RWPE2 (cell line): ENCODE measurements at regions not wholly inside any gene's neighbourhood (a gene's known extent, or its start where the extent isn't known, plus 50 kb on each side); places are given as distances from the start of the nearest gene placed in this dataset.

Experiments used
- ATAC-seq: fragments of 200-7000 bp; cut with Tn5 transposase; 3 replicates; pipeline ENCODE4 v1.9.1; 2021; ENCODE audit warnings: low read depth
- DNase-seq: peaks from one replicate; pipeline ENCODE4 v3.0.0-alpha.2; 2020; ENCODE audit warnings: low spot score
- H3K27ac ChIP-seq: fragments of 450-650 bp; 2 replicates; pipeline ENCODE4 v1.5.1; 2017; ENCODE audit warnings: mild to moderate bottlenecking; ENCODE audit not compliant: poor library complexity, severe bottlenecking
- H3K27me3 ChIP-seq: fragments of 250-450 bp; sonication (Bioruptor Pico); 2 replicates; pipeline ENCODE4 v1.5.1; 2021; ENCODE audit warnings: mild to moderate bottlenecking, moderate library complexity; ENCODE audit not compliant: insufficient read depth, poor library complexity, severe bottlenecking
- H3K36me3 ChIP-seq: fragments of 250-450 bp; sonication (Bioruptor Pico); 2 replicates; pipeline ENCODE4 v1.5.1; 2020; ENCODE audit warnings: low read depth, mild to moderate bottlenecking, moderate library complexity
- H3K4me1 ChIP-seq: fragments of 250-450 bp; sonication (Bioruptor Pico); 2 replicates; pipeline ENCODE4 v1.5.1; 2021; ENCODE audit warnings: mild to moderate bottlenecking, moderate library complexity; ENCODE audit not compliant: insufficient read depth, poor library complexity, severe bottlenecking
- H3K4me3 ChIP-seq: fragments of 250-450 bp; sonication (Bioruptor Pico); 2 replicates; pipeline ENCODE4 v1.5.1; 2021; ENCODE audit warnings: mild to moderate bottlenecking, moderate library complexity; ENCODE audit not compliant: severe bottlenecking
- H3K9me3 ChIP-seq: fragments of 250-450 bp; sonication (Bioruptor Pico); 2 replicates; pipeline ENCODE4 v1.5.1; 2021; ENCODE audit warnings: mild to moderate bottlenecking, moderate library complexity; ENCODE audit not compliant: severe bottlenecking
- CTCF ChIP-seq: fragments of 450-650 bp; IDR thresholded peaks from one replicate; pipeline ENCODE4 v1.5.1; 2017; ENCODE audit warnings: mild to moderate bottlenecking, moderate library complexity; ENCODE audit not compliant: poor library complexity, severe bottlenecking

GRCh38 chr3:178233371-178234071 lies 302.7 kb upstream of the KCNMB2 start:
- no peak for DNase-seq
- no peak for TF ChIP-seq CTCF
- no peak overlapping the region for H3K27ac ChIP-seq

GRCh38 chr3:178236555-178237277 lies 299.5 kb upstream of the KCNMB2 start:
- peak; percentile 81 for ATAC-seq
- Histone ChIP-seq H3K9me3 (no peaks in the 10 kb centered on the region), H3K4me1 (peaks cover 18% of the 10 kb centered on the region), H3K4me3 (peak overlapping the region; percentile 13), H3K27me3 (no peaks in the 10 kb centered on the region), H3K27ac (peak overlapping the region; percentile 72), H3K36me3 (no peaks in the 10 kb centered on the region)
- no peak for TF ChIP-seq CTCF
- no peak for DNase-seq

More at GRCh38 chr3:178233371-178234071, 302.7 kb upstream of the KCNMB2 start:
- Histone ChIP-seq H3K27me3 (no peaks in the 10 kb centered on the region), H3K36me3 (no peaks in the 10 kb centered on the region), H3K9me3 (no peaks in the 10 kb centered on the region), H3K4me3 (no peak overlapping the region), H3K4me1 (peaks cover 18% of the 10 kb centered on the region)
- ATAC-seq, result no peak

DNA sequence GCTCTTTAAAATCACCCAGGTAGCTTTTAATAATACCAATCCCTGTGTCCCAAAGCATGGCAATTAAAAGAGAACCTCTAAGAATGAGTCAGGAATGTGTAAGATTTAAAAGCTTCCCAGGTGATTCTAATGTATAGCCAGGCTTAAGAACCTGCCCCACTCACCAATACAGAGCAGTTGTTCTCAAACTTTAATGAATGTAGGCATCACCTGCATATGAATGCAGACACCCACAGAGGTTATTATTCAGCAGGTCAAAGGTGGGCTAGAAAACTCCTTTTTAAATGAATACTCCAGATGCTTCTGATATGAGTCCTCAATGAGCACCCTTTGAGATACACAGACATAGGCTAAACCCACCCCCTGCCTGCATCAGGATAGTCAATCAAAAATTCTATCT lies 298.1 kb upstream of the KCNMB2 start:
- H3K4me1 ChIP-seq, result peaks cover 18% of the 10 kb centered on the region
- H3K27me3 ChIP-seq, result no peaks in the 10 kb centered on the region
- no peak overlapping the region for H3K4me3 ChIP-seq
- no peaks in the 10 kb centered on the region for H3K9me3 ChIP-seq
- no peak for TF ChIP-seq CTCF
- peak overlapping the region; percentile 72 for H3K27ac ChIP-seq
- peak; percentile 69 for ATAC-seq
- no peaks in the 10 kb centered on the region for H3K36me3 ChIP-seq
- no peak for DNase-seq

DNA sequence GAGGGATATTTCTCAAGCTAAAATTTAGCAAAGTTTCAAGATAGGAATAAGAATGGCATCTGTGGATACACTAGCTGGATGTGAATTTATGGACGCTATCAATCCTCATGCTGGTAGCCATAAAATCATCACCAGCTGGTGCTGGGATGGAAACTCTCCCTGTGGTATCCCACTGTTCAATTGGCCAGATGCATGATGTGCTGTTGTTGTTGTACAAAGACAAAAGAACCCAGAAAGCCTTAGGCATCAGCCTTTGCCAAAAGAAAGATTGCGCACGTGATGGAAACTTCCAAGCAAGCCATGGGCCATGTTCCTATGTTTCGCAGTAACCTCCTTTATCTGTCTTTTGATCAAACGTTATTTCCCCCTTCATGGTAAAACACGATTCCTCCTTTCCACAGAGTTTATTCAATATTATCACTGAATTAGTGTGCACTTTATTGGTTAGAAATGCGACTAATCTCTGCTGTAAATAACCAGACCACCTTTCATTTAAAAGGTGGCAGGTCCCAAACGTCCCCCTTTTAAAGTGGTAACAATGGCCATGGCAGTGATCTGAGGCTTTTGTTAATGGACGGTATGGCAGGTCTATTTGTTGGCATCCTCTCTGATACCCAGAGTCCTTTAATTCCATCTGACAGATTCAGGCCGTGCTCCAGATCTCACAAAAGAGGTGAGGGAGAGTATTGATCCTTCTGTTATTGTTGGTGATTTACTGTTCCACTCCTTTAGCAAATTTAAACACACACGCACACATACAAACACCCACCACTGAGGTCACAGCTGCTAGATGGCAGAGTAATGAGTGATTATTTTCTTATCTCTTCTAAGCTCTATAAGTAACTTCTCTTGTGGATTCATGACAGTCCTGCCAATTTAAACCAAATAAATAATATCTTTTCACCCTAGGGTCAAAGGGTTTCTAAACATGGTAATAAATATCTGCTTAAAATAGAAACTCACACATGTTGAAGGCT lies 291.2 kb upstream of the KCNMB2 start:
- no peaks in the 10 kb centered on the region for H3K27me3 ChIP-seq
- no peak overlapping the region for H3K27ac ChIP-seq
- H3K4me1 ChIP-seq, result no peaks in the 10 kb centered on the region
- no peaks in the 10 kb centered on the region for H3K36me3 ChIP-seq
- H3K4me3 ChIP-seq, result no peak overlapping the region
- TF ChIP-seq CTCF, result no peak
- DNase-seq, result no peak
- no peaks in the 10 kb centered on the region for H3K9me3 ChIP-seq
- ATAC-seq, result no peak
